ENCODE measurements at regions not wholly inside any gene's neighbourhood (a gene's known extent, or its start where the extent isn't known, plus 50 kb on each side); places are given as distances from the start of the nearest gene placed in this dataset.

- Histone ChIP-seq H2AFZ (ENCODE audit: low read depth, low read length) (no peak overlapping the region), H3K9me3 (replicated peaks; ENCODE audit: control insufficient read depth, insufficient read depth, low read depth, low read length) (no peaks in the 10 kb centered on the region), H3K27me3 (ENCODE audit: control insufficient read depth in 2 of 2, insufficient read depth in 2 of 2, low read length in 2 of 2) (peaks cover 5 to 33% of the 10 kb centered on the region in 2 experiments; a peak in 3 of 5 replicates), H4K20me1 (replicated peaks; ENCODE audit: control insufficient read depth, insufficient read depth, low read length) (no peaks in the 10 kb centered on the region), H3K27ac (ENCODE audit: extremely low read depth, low read depth, low read length) (no peak overlapping the region), H3K36me3 (ENCODE audit: control insufficient read depth, insufficient read depth, low read length) (no peaks in the 10 kb centered on the region), H3K9me1 (ENCODE audit: control insufficient read depth, insufficient read depth, low read length) (no peaks in the 10 kb centered on the region), H3K4me1 (replicated peaks in 1 of 2; ENCODE audit: control insufficient read depth in 2 of 2, insufficient read depth in 2 of 2, low read length in 2 of 2) (peaks cover 19 to 33% of the 10 kb centered on the region in 2 experiments), H3K4me2 (ENCODE audit: insufficient read depth, low read length) (no peak overlapping the region), H3K79me2 (ENCODE audit: control insufficient read depth, insufficient read depth, low read length) (no peaks in the 10 kb centered on the region), H3K4me3 (no peak overlapping the region), H3K9ac (ENCODE audit: insufficient read depth in 1 of 2, low read depth in 2 of 2, low read length in 2 of 2) (no peak overlapping the region)
- WGBS (ENCODE audit: insufficient coverage, low coverage, missing lambda C conversion rate): 29% methylated on average over 6 of the region's 6 CpGs
- ATAC-seq (no peak), DNase-seq (ENCODE audit: extremely low read depth in 1 of 4, low spot score in 3 of 4) (no peak), FAIRE-seq (no peak)
- no peak for TF ChIP-seq ZNF436 (CRISPR knock-in tag; IDR thresholded peaks at IDR 0.05)
- no peak for TF ChIP-seq KLF10 (CRISPR knock-in tag; IDR thresholded peaks at IDR 0.05)
- no peak for TF ChIP-seq HEY1 (CRISPR knock-in tag; IDR thresholded peaks at IDR 0.05; ENCODE audit: borderline replicate concordance)
- no TSS peak for BruUV-seq (replicated peaks)
- ChIA-PET CTCF (ENCODE audit: low intra/inter-chr PET ratio) (no interaction called here), POLR2A (interaction anchor here (1.8 to 5.3 kb wide), 2 partner anchors 13 to 103 kb away, joined by 8 to 33 read pairs; partner anchors contain the start of gene ID2)
- intact Hi-C loops (cut with micrococcal nuclease) (loop anchor here (5.0 kb wide), 1 partner anchor 52 kb away; no protein-coding TSS in a partner anchor), in situ Hi-C loops (cut with MboI) (no loop called here)
Observed at GRCh38 chr2:8579485-8580085, 102.3 kb upstream of the ID2 start.

Data from K562 (cell line).